GM10248 (cell line): ENCODE measurements at regions not wholly inside any gene's neighbourhood (a gene's known extent, or its start where the extent isn't known, plus 50 kb on each side); places are given as distances from the start of the nearest gene placed in this dataset.

Source experiments
- CTCF ChIA-PET: fragments of 300-600 bp; sonication (Branson Sonifier 250); formaldehyde crosslinking; extraction: SDS; loops from one replicate; lab custom pipeline; 2021; ENCODE audit warnings: antibody characterized with exemption; lab: Yijun Ruan, JAX
- POLR2A ChIA-PET: fragments of 350-650 bp; sonication (Branson Sonifier 250); formaldehyde crosslinking; extraction: SDS; loops from one replicate; lab custom pipeline; 2020; ENCODE audit warnings: antibody characterized with exemption; lab: Yijun Ruan, JAX
- DNase-seq: peaks from one replicate; pipeline ENCODE4 v3.0.0; 2012; ENCODE audit errors: extremely low spot score
- TF ChIP-seq, protein P1 (sequence below): IDR thresholded peaks from 2 replicates; pipeline ENCODE4 v1.5.1; 2012; ENCODE audit warnings: mild to moderate bottlenecking, low read depth; ENCODE audit errors: extremely low read depth, missing control alignments, control extremely low read depth

DNA sequence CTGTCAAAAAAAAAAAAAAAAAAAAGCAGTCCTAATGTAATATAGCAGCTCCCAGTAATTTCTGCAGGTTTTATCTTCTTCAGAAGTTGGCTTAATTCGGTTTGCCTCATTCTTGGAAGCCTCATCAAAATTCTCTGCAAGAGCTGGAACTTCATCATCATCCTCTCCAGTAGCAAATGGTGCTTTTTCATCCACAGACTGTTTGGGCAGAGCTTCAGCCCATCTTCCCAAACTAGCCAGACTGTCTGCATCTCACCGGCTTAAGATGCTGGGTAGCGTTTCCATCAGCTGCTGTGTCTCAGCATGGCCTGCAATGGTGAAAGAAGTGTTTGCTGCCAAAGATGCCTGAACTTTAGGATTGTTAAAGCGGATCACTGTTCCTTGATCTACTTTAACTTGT lies 112.6 kb downstream of the AIPL1 start:
- ChIA-PET CTCF (no interaction called here), POLR2A (no interaction called here)
- TF ChIP-seq, protein P1, sequence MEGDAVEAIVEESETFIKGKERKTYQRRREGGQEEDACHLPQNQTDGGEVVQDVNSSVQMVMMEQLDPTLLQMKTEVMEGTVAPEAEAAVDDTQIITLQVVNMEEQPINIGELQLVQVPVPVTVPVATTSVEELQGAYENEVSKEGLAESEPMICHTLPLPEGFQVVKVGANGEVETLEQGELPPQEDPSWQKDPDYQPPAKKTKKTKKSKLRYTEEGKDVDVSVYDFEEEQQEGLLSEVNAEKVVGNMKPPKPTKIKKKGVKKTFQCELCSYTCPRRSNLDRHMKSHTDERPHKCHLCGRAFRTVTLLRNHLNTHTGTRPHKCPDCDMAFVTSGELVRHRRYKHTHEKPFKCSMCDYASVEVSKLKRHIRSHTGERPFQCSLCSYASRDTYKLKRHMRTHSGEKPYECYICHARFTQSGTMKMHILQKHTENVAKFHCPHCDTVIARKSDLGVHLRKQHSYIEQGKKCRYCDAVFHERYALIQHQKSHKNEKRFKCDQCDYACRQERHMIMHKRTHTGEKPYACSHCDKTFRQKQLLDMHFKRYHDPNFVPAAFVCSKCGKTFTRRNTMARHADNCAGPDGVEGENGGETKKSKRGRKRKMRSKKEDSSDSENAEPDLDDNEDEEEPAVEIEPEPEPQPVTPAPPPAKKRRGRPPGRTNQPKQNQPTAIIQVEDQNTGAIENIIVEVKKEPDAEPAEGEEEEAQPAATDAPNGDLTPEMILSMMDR = no peak
- no peak for DNase-seq

DNA sequence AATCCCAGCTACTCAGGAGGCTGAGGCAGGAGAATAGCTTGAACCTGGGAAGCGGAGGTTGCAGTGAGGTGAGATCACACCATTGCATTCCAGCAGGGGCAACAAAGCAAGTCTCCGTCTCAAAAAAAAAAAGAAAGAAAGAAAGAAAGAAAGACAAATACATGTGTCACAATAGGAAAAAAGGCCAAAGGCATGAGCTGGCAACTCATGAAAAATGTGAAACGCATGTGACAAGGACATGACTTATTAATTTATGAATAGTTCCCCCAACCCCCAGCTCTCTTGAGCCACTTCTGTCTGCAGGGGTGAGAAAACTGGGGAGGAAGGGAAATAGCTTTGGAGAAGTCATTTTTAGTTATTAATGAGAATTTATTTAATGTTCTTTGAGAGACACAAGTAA lies 120.6 kb downstream of the AIPL1 start:
- TF ChIP-seq, protein P1 = no peak
- CTCF ChIA-PET = no interaction called here
- POLR2A ChIA-PET = no interaction called here
- no peak for DNase-seq

DNA sequence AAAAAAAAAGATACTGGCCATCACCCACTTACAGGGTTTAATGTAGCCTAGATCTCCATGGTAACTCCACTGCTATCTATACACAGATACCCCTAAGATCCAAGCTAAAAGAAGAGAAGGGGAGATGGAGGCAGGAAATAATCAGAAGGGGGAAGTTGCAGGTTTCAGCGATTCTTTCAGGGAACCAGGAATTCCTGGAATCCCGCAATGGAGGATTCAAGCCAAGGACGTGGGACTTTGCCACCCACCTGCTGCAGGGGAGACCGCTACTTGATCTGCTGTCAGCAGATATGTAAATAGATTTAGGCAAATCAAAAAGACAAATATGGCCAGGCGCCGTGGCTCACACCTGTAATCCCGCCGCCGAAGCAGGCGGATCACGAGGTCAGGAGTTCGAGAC lies 121.1 kb downstream of the AIPL1 start:
- CTCF ChIA-PET = no interaction called here
- POLR2A ChIA-PET = no interaction called here
- TF ChIP-seq, protein P1 = no peak
- no peak for DNase-seq

DNA sequence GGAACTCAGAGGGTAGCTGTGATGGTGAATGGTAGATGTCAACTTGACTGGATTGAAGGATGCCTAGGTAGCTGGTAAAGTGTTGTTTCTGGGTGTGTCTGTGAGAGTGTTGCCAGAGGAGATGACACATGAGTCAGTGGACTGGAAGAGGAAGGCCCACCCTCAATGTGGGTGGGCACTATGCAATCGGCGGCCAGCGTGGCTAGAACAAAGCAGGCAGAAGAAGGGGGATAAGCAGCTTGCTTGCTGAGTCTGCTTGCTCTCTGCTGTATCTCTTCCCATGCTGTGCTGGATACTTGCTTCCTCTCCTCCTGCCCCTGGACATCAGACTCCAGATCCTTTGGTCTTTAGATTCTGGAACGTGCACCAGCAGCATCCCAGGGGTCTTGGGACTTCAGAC lies 128.1 kb downstream of the AIPL1 start:
- TF ChIP-seq, protein P1 = no peak
- ChIA-PET CTCF (no interaction called here), POLR2A (no interaction called here)
- DNase-seq = no peak

DNA sequence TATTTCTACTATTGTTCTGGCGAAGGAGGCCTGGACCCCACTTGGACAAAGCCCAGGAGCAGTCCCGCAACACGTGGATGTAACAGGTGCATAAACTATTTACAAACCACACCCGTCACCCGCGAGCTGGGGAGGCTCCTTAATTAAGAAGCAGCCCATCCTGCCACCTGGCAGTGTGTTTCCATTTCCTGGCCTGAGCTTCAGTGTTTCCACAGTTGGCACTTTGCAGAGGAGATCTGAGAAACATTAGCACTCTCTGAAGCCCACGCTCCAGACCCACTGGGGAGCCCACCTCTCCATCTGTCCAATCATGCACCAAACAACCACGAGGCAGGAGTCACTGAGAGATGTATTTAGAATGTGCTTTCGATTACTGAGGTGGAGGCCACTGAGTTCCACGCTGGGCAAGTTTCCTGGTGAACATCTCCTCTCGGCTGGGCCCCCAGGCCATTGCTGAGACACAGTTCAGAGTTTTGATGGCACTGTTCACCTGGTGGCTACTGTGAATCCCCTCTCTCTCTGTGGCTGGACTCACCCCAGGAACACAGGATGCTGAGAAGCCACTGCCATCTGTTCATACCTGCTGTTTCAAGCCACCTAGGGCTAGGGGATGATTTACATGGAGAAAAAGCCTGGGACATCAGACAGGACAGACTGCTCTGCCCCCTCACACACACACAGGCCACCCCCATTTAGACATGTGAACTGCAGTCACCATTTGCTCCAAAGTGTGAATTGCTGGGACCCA lies 129.1 kb downstream of the AIPL1 start:
- DNase-seq = no peak
- TF ChIP-seq, protein P1 = no peak
- ChIA-PET POLR2A (no interaction called here), CTCF (no interaction called here)

DNA sequence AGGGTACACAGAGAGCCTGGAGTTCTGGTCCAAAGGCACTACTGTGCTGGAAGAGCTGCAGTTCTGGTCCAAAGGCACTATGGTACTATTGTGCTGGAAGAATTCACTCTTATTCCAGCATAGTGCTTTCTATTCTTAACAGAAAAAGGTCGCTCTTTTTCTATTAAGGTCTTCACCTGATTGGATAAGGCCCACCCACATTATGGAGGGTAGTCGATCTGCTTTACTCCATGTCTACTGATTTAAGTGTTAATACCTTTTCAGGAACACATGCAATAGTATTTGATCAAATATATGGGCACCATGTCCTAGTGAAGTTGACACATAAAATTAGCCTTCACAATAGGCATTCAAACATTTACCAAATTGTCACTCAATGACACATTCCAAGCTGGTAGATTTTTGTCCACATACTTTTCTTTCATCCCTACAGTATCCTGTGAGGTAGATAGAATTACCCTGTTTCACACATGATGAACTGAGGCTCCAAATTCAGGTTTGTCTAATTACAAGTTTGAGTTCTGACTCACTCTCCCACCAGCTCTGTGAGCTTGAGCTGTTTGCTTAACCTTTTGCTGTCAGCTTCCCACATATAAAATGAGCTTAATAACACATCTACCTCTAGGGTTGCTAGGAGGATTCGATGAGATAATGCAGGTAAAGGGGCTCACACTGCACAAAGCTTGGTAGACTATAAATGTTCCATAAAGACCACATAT lies 129.9 kb downstream of the AIPL1 start:
- DNase-seq = no peak
- TF ChIP-seq, protein P1 = no peak
- POLR2A ChIA-PET = no interaction called here
- CTCF ChIA-PET = interaction anchor here (1.2 kb wide), 1 partner anchor 18 kb away, joined by 3 read pairs; no protein-coding TSS in a partner anchor
